GM18520 (cell line): ENCODE measurements at regions not wholly inside any gene's neighbourhood (a gene's known extent, or its start where the extent isn't known, plus 50 kb on each side); places are given as distances from the start of the nearest gene placed in this dataset.

Experiments
- ATAC-seq: cut with Tn5 transposase; IDR thresholded peaks from one replicate; pipeline ENCODE4 v1.9.1; 2021; ENCODE audit not compliant: unreplicated experiment

GRCh38 chr5:56520986-56521730 lies 288.0 kb upstream of the ANKRD55 start:
- no peak for ATAC-seq

- no peak for ATAC-seq
These were observed 285.7 kb upstream of the ANKRD55 start for GRCh38 chr5:56518820-56519219.

- ATAC-seq: no peak
These were observed 283.9 kb upstream of the ANKRD55 start for GRCh38 chr5:56517011-56517416.

GRCh38 chr5:56516441-56516840 lies 283.3 kb upstream of the ANKRD55 start:
- no peak for ATAC-seq

GRCh38 chr5:56516035-56516434 lies 282.9 kb upstream of the ANKRD55 start:
- ATAC-seq: no peak

GRCh38 chr5:56515011-56515410 lies 281.9 kb upstream of the ANKRD55 start:
- no peak for ATAC-seq

- ATAC-seq: no peak
These were observed 281.1 kb upstream of the ANKRD55 start for GRCh38 chr5:56514245-56514644.

- no peak for ATAC-seq
These were observed 280.0 kb upstream of the ANKRD55 start for GRCh38 chr5:56513141-56513540.

GRCh38 chr5:56512313-56512996 lies 279.3 kb upstream of the ANKRD55 start:
- no peak for ATAC-seq

GRCh38 chr5:56511326-56511841 lies 278.3 kb upstream of the ANKRD55 start:
- ATAC-seq: no peak

- no peak for ATAC-seq
These were observed 275.1 kb upstream of the ANKRD55 start for GRCh38 chr5:56508249-56508648.

- no peak for ATAC-seq
These were observed 274.3 kb upstream of the ANKRD55 start for GRCh38 chr5:56507351-56507930.

GRCh38 chr5:56506211-56506965 lies 273.3 kb upstream of the ANKRD55 start:
- no peak for ATAC-seq

GRCh38 chr5:56503929-56504328 lies 270.8 kb upstream of the ANKRD55 start:
- ATAC-seq: no peak

- no peak for ATAC-seq
These were observed 268.8 kb upstream of the ANKRD55 start for GRCh38 chr5:56501781-56502557.

GRCh38 chr5:56499901-56500300 lies 266.8 kb upstream of the ANKRD55 start:
- ATAC-seq: no peak

- no peak for ATAC-seq
These were observed 266.4 kb upstream of the ANKRD55 start for GRCh38 chr5:56499491-56499890.

- no peak for ATAC-seq
These were observed 265.7 kb upstream of the ANKRD55 start for GRCh38 chr5:56498759-56499395.

- ATAC-seq: no peak
These were observed 263.5 kb upstream of the ANKRD55 start for GRCh38 chr5:56496581-56497063.

- no peak for ATAC-seq
These were observed 261.2 kb upstream of the ANKRD55 start for GRCh38 chr5:56494300-56494731.
